H9 (cell line): ENCODE measurements at regions not wholly inside any gene's neighbourhood (a gene's known extent, or its start where the extent isn't known, plus 50 kb on each side); places are given as distances from the start of the nearest gene placed in this dataset.

ENCODE experiments used
- DNase-seq: peaks from one replicate; pipeline ENCODE4 v3.0.0-alpha.2; 2017
- H2AFZ ChIP-seq: one replicate; pipeline ENCODE4 v1.6.1; 2013; ENCODE audit warnings: mild to moderate bottlenecking, low read length, control low read depth, moderate library complexity
- H2AK5ac ChIP-seq: 2 replicates; pipeline ENCODE4 v1.6.1; 2013; ENCODE audit warnings: low read length, control low read depth, mixed read lengths; ENCODE audit not compliant: insufficient read length
- H2BK120ac ChIP-seq: one replicate; pipeline ENCODE4 v1.6.1; 2013; ENCODE audit warnings: low read depth, mild to moderate bottlenecking, low read length, control low read depth, inconsistent platforms; ENCODE audit not compliant: poor library complexity, severe bottlenecking
- H2BK12ac ChIP-seq: 2 replicates; pipeline ENCODE4 v1.6.1; 2013; ENCODE audit warnings: low read length, control low read depth, mixed read lengths, low read depth; ENCODE audit not compliant: insufficient read length
- H2BK15ac ChIP-seq: 2 replicates; pipeline ENCODE4 v1.6.1; 2013; ENCODE audit warnings: low read depth, low read length, control low read depth
- H2BK20ac ChIP-seq: one replicate; pipeline ENCODE4 v1.6.1; 2013; ENCODE audit warnings: low read depth, mild to moderate bottlenecking, low read length, control low read depth, inconsistent platforms; ENCODE audit not compliant: poor library complexity, severe bottlenecking
- H2BK5ac ChIP-seq: 2 replicates; pipeline ENCODE4 v1.6.1; 2013; ENCODE audit warnings: low read length, control low read depth, mixed read lengths; ENCODE audit not compliant: insufficient read length
- H3K14ac ChIP-seq: 2 replicates; pipeline ENCODE4 v1.6.1; 2013; ENCODE audit warnings: low read length, control low read depth; ENCODE audit not compliant: insufficient read depth
- H3K18ac ChIP-seq: 2 replicates; pipeline ENCODE4 v1.6.1; 2013; ENCODE audit warnings: low read depth, mild to moderate bottlenecking, mixed read lengths, low read length, control low read depth; ENCODE audit not compliant: insufficient read length
- H3K23ac ChIP-seq: 2 replicates; pipeline ENCODE4 v1.6.1; 2013; ENCODE audit warnings: low read length, control low read depth, mixed read lengths, low read depth; ENCODE audit not compliant: insufficient read length
- H3K23me2 ChIP-seq: 2 replicates; pipeline ENCODE4 v1.6.1; 2013; ENCODE audit warnings: low read depth, mild to moderate bottlenecking, mixed read lengths, low read length, control low read depth; ENCODE audit not compliant: insufficient read length, poor library complexity, severe bottlenecking
- H3K27ac ChIP-seq: 2 replicates; pipeline ENCODE4 v1.5.1; 2013; ENCODE audit warnings: low read length, control low read depth, mixed read lengths, low read depth; ENCODE audit not compliant: insufficient read length
- H3K27me3 ChIP-seq: 2 replicates; pipeline ENCODE4 v1.6.1; 2013; ENCODE audit warnings: low read length, control low read depth, inconsistent platforms; ENCODE audit not compliant: insufficient read depth
- H3K4ac ChIP-seq: 2 replicates; pipeline ENCODE4 v1.6.1; 2013; ENCODE audit warnings: low read depth, mild to moderate bottlenecking, control low read depth, inconsistent platforms, low read length, moderate library complexity
- H3K4me1 ChIP-seq: 2 replicates; pipeline ENCODE4 v1.6.1; 2013; ENCODE audit warnings: low read length, control low read depth, inconsistent platforms; ENCODE audit not compliant: insufficient read depth
- H3K4me2 ChIP-seq: 2 replicates; pipeline ENCODE4 v1.6.1; 2013; ENCODE audit warnings: low read length, control low read depth, mixed read lengths; ENCODE audit not compliant: insufficient read length, insufficient read depth
- H3K56ac ChIP-seq: 2 replicates; pipeline ENCODE4 v1.6.1; 2013; ENCODE audit warnings: low read depth, mild to moderate bottlenecking, mixed read lengths, low read length, control low read depth; ENCODE audit not compliant: insufficient read length
- H3K79me1 ChIP-seq: 2 replicates; pipeline ENCODE4 v1.6.1; 2013; ENCODE audit warnings: low read depth, mild to moderate bottlenecking, moderate library complexity, low read length, control low read depth, inconsistent platforms; ENCODE audit not compliant: insufficient read depth, poor library complexity, severe bottlenecking
- H3K79me2 ChIP-seq: 2 replicates; pipeline ENCODE4 v1.6.1; 2013; ENCODE audit warnings: low read length, control low read depth, inconsistent platforms; ENCODE audit not compliant: insufficient read depth
- H3K9ac ChIP-seq: 2 replicates; pipeline ENCODE4 v1.6.1; 2013; ENCODE audit warnings: low read length, control low read depth, mixed read lengths; ENCODE audit not compliant: insufficient read length; ENCODE audit errors: extremely low read depth
- H3K9me3 ChIP-seq: one replicate; pipeline ENCODE4 v1.6.1; 2013; ENCODE audit warnings: low read depth, low read length, inconsistent platforms; ENCODE audit not compliant: control insufficient read depth
- H3T11ph ChIP-seq: one replicate; pipeline ENCODE4 v1.6.1; 2013; ENCODE audit warnings: mild to moderate bottlenecking, low read length, control low read depth, inconsistent platforms
- H4K20me1 ChIP-seq: one replicate; pipeline ENCODE4 v1.6.1; 2013; ENCODE audit not compliant: control insufficient read depth, insufficient read length, insufficient read depth
- H4K5ac ChIP-seq: 2 replicates; pipeline ENCODE4 v1.6.1; 2013; ENCODE audit warnings: low read depth, mild to moderate bottlenecking, mixed read lengths, low read length, control low read depth; ENCODE audit not compliant: insufficient read length
- H4K8ac ChIP-seq: replicated peaks from 2 replicates; pipeline ENCODE4 v1.6.1; 2013; ENCODE audit warnings: low read length, control low read depth, mixed read lengths, low read depth; ENCODE audit not compliant: insufficient read length
- H4K91ac ChIP-seq: 2 replicates; pipeline ENCODE4 v1.6.1; 2013; ENCODE audit warnings: low read depth, mild to moderate bottlenecking, moderate library complexity, mixed read lengths, low read length, control low read depth; ENCODE audit not compliant: insufficient read length
- H3K27ac Mint-ChIP-seq, 3 experiments: 2 replicates in 2 of 3; 3 replicates in 1 of 3; pipeline ENCODE4 v1.8.0; 2020 to 2021; ENCODE audit warnings: mixed read lengths in 3 of 3, mild to moderate bottlenecking in 1 of 3, moderate library complexity in 1 of 3
- H3K27me3 Mint-ChIP-seq: 2 replicates; pipeline ENCODE4 v1.8.0; 2021; ENCODE audit warnings: low read depth, mild to moderate bottlenecking, moderate library complexity, mixed read lengths
- H3K36me3 Mint-ChIP-seq, 3 experiments: 2 replicates in 2 of 3; 3 replicates in 1 of 3; pipeline ENCODE4 v1.8.0; 2020 to 2021; ENCODE audit warnings: low read depth in 3 of 3, mixed read lengths in 3 of 3; ENCODE audit not compliant: insufficient read depth in 1 of 3
- H3K4me1 Mint-ChIP-seq, 2 experiments: 2 replicates each; pipeline ENCODE4 v1.8.0; 2020; ENCODE audit warnings: mixed read lengths in 2 of 2
- H3K4me3 Mint-ChIP-seq, 2 experiments: 2 replicates in 1 of 2; 3 replicates in 1 of 2; pipeline ENCODE4 v1.8.0; 2020 to 2021; ENCODE audit warnings: mild to moderate bottlenecking in 2 of 2, mixed read lengths in 2 of 2, moderate library complexity in 1 of 2
- H3K9me3 Mint-ChIP-seq, 2 experiments: 2 replicates in 1 of 2; 3 replicates in 1 of 2; pipeline ENCODE4 v1.8.0; 2020; ENCODE audit warnings: mild to moderate bottlenecking in 2 of 2, mixed read lengths in 2 of 2, moderate library complexity in 1 of 2
- CTCF ChIP-seq: fragments of 200-600 bp; sonication (generic); conservative IDR thresholded peaks from 3 replicates; pipeline ENCODE4 v1.8.0; 2021; ENCODE audit warnings: antibody characterized with exemption, mild to moderate bottlenecking
- WGBS: extraction: QIAGEN DNeasy Blood & Tissue Kit; methylation state at CpG from one replicate; pipeline ENCODE4 v1.1.7; 2013; ENCODE audit warnings: missing lambda C conversion rate, low lambda C conversion rate, mixed read lengths; ENCODE audit not compliant: insufficient read length; ENCODE audit errors: extremely low coverage; 5-methylcytosine and 5-hydroxymethylcytosine counted together

- H3K9ac ChIP-seq: no peak overlapping the region
- H3T11ph ChIP-seq: no peak overlapping the region
- no peaks in the 10 kb centered on the region for H4K20me1 ChIP-seq
- no peaks in the 10 kb centered on the region for H3K27me3 ChIP-seq
- no peak for DNase-seq
- no peak overlapping the region for H3K23ac ChIP-seq
- no peak overlapping the region for H2BK12ac ChIP-seq
- Mint-ChIP-seq H3K4me3 (no peak overlapping the region), H3K4me1 (no peaks in the 10 kb centered on the region), H3K27ac (no peak overlapping the region), H3K27me3 (no peaks in the 10 kb centered on the region), H3K36me3 (no peaks in the 10 kb centered on the region), H3K9me3 (peaks cover 0 to 2% of the 10 kb centered on the region in 2 experiments; a peak in 3 of 5 replicates)
- TF ChIP-seq CTCF: no peak
- no peak overlapping the region for H3K4ac ChIP-seq
- no peak overlapping the region for H2BK5ac ChIP-seq
- H4K8ac ChIP-seq: no peak overlapping the region
- no peak overlapping the region for H2BK120ac ChIP-seq
- H4K5ac ChIP-seq: no peak overlapping the region
- WGBS: no CpG with 5 or more reads among the region's 3 CpGs
- no peak overlapping the region; the same call in 1 of the 2 replicates for H3K14ac ChIP-seq
- no peaks in the 10 kb centered on the region for H3K23me2 ChIP-seq
- no peaks in the 10 kb centered on the region for H3K9me3 ChIP-seq
- no peak overlapping the region for H3K27ac ChIP-seq
- no peak overlapping the region for H2BK15ac ChIP-seq
- H3K18ac ChIP-seq: no peak overlapping the region
- H4K91ac ChIP-seq: no peak overlapping the region
- H3K4me2 ChIP-seq: no peak overlapping the region
- no peaks in the 10 kb centered on the region for H3K79me2 ChIP-seq
- H3K4me1 ChIP-seq: no peaks in the 10 kb centered on the region
- H2AK5ac ChIP-seq: no peak overlapping the region
- no peaks in the 10 kb centered on the region for H3K79me1 ChIP-seq
- no peak overlapping the region for H2BK20ac ChIP-seq
- H3K56ac ChIP-seq: no peak overlapping the region
- no peak overlapping the region for H2AFZ ChIP-seq
These were observed 585.1 kb upstream of the GRM3 start for GRCh38 chr7:86058649-86059048.
